GM18498 (cell line): ENCODE measurements at regions not wholly inside any gene's neighbourhood (a gene's known extent, or its start where the extent isn't known, plus 50 kb on each side); places are given as distances from the start of the nearest gene placed in this dataset.
A peak's percentile ranks its signal among the peaks of the same experiment; 100 is the strongest.
"Not testable (repeated sequence)": the region's sequence is repeated elsewhere in the genome, so short reads cannot be mapped to it uniquely, and the experiment has no call there.

Experiments
- ATAC-seq: cut with Tn5 transposase; IDR thresholded peaks from one replicate; pipeline ENCODE4 v1.9.1; 2021; ENCODE audit warnings: mild to moderate bottlenecking, moderate library complexity; ENCODE audit not compliant: unreplicated experiment

- ATAC-seq: no peak
Observed at GRCh38 chr21:36246080-36246631, 73.8 kb upstream of the MORC3 start.

GRCh38 chr21:36247316-36248010 lies 72.5 kb upstream of the MORC3 start:
- no peak for ATAC-seq

- ATAC-seq: no peak
Observed at GRCh38 chr21:36249576-36250422, 70.2 kb upstream of the MORC3 start.

GRCh38 chr21:36250423-36251075 lies 69.4 kb upstream of the MORC3 start:
- no peak for ATAC-seq

- no peak for ATAC-seq
Observed at GRCh38 chr21:36254106-36254941, 65.7 kb upstream of the MORC3 start.

- peak; percentile 74 for ATAC-seq
Observed at GRCh38 chr21:36255663-36256062, 64.3 kb upstream of the MORC3 start.

GRCh38 chr21:36257657-36258056 lies 62.3 kb upstream of the MORC3 start:
- no peak for ATAC-seq

- no peak for ATAC-seq
Observed at GRCh38 chr21:36260030-36260787, 59.8 kb upstream of the MORC3 start.

- no peak for ATAC-seq
Observed at GRCh38 chr21:36260802-36261201, 59.2 kb upstream of the MORC3 start.

- no peak for ATAC-seq
Observed at GRCh38 chr21:36261459-36261858, 58.5 kb upstream of the MORC3 start.

GRCh38 chr21:36263797-36264196 lies 56.2 kb upstream of the MORC3 start:
- ATAC-seq: no peak

- no peak for ATAC-seq
Observed at GRCh38 chr21:36265431-36265830, 54.6 kb upstream of the MORC3 start.

- not testable (repeated sequence) for ATAC-seq
Observed at GRCh38 chr21:36267828-36268227, 52.2 kb upstream of the MORC3 start.

- not testable (repeated sequence) for ATAC-seq
Observed at GRCh38 chr21:36268264-36268663, 51.7 kb upstream of the MORC3 start.
